Liver (tissue), 3 donors: ENCODE measurements at regions not wholly inside any gene's neighbourhood (a gene's known extent, or its start where the extent isn't known, plus 50 kb on each side); places are given as distances from the start of the nearest gene placed in this dataset.
"Not testable (repeated sequence)": the region's sequence is repeated elsewhere in the genome, so short reads cannot be mapped to it uniquely, and the experiment has no call there.

Experiments used
- CTCF ChIP-seq: fragments of 150-350 bp; IDR thresholded peaks from 2 replicates; pipeline ENCODE4 v1.5.1; 2017; ENCODE audit warnings: improper control_type of control experiment, low read depth, low read length; ENCODE audit not compliant: missing input control
- FOXA1 ChIP-seq: IDR thresholded peaks from 2 replicates; pipeline ENCODE4 v1.6.1; 2016; ENCODE audit warnings: antibody characterized with exemption
- GABPA ChIP-seq, 2 donors: IDR thresholded peaks in 1 of 2; conservative IDR thresholded peaks in 1 of 2; 2 replicates each; pipeline ENCODE4 v1.6.1; 2016; ENCODE audit warnings: antibody characterized with exemption in 2 of 2, mild to moderate bottlenecking in 1 of 2, moderate library complexity in 1 of 2
- JUND ChIP-seq, 2 donors: IDR thresholded peaks; 2 replicates each; pipeline ENCODE4 v1.6.1; 2016; ENCODE audit warnings: antibody characterized with exemption in 2 of 2
- TAF1 ChIP-seq: conservative IDR thresholded peaks from 2 replicates; pipeline ENCODE4 v1.6.1; 2016; ENCODE audit warnings: antibody characterized with exemption, mild to moderate bottlenecking
- YY1 ChIP-seq: IDR thresholded peaks from 2 replicates; pipeline ENCODE4 v1.6.1; 2016; ENCODE audit warnings: antibody characterized with exemption, mild to moderate bottlenecking
- donor health status: healthy.
- donor health status: healthy.

GRCh38 chr18:14607360-14607759 lies 64.0 kb upstream of the POTEC start:
- TF ChIP-seq JUND (IDR thresholded peaks at IDR 0.05); YY1; CTCF; GABPA (IDR thresholded peaks at IDR 0.05 in 1 of 2, conservative IDR thresholded peaks at IDR 0.05 in 1 of 2); FOXA1; TAF1: not testable (repeated sequence)
